HepG2 (cell line): ENCODE measurements at regions not wholly inside any gene's neighbourhood (a gene's known extent, or its start where the extent isn't known, plus 50 kb on each side); places are given as distances from the start of the nearest gene placed in this dataset.

Source experiments
- EED ChIP-seq: sonication (generic); formaldehyde crosslinking; IDR thresholded peaks from 2 replicates; pipeline ENCODE4 v1.5.0; 2020; ENCODE audit warnings: mild to moderate bottlenecking, missing genetic modification reagents
- GPN1 ChIP-seq: sonication (generic); formaldehyde crosslinking; IDR thresholded peaks from 2 replicates; pipeline ENCODE4 v1.5.1; 2020; ENCODE audit warnings: missing genetic modification reagents, borderline replicate concordance
- HOXA7 ChIP-seq: sonication (generic); formaldehyde crosslinking; IDR thresholded peaks from 2 replicates; pipeline ENCODE4 v1.8.1; 2022; ENCODE audit warnings: mild to moderate bottlenecking, missing genetic modification reagents, moderate library complexity
- ISL2 ChIP-seq: sonication (generic); formaldehyde crosslinking; IDR thresholded peaks from 2 replicates; pipeline ENCODE4 v1.5.0; 2020; ENCODE audit warnings: missing genetic modification reagents
- LCORL ChIP-seq, 2 experiments: fragments of 450-650 bp in 1 of 2; sonication (generic) in 1 of 2; formaldehyde crosslinking in 1 of 2; IDR thresholded peaks; 2 replicates each; pipeline versions ENCODE4 v1.5.0 to v1.6.1; 2017 to 2020; ENCODE audit warnings: antibody characterized with exemption in 1 of 2, missing genetic modification reagents in 1 of 2
- MLLT10 ChIP-seq: sonication (generic); formaldehyde crosslinking; IDR thresholded peaks from 2 replicates; pipeline ENCODE4 v1.4.0; 2020; ENCODE audit warnings: missing genetic modification reagents
- MTF1 ChIP-seq: sonication (generic); formaldehyde crosslinking; IDR thresholded peaks from 2 replicates; pipeline ENCODE4 v1.5.0; 2020; ENCODE audit warnings: missing genetic modification reagents
- MXD1 ChIP-seq: sonication (generic); formaldehyde crosslinking; IDR thresholded peaks from 2 replicates; pipeline ENCODE4 v1.4.0; 2020; ENCODE audit warnings: mild to moderate bottlenecking, missing genetic modification reagents
- POLR2G ChIP-seq: fragments of 200-400 bp; formaldehyde crosslinking; IDR thresholded peaks from 2 replicates; pipeline ENCODE4 v1.6.1; 2018; ENCODE audit warnings: mild to moderate bottlenecking, low read depth, low read length, moderate library complexity
- RORA ChIP-seq: sonication (generic); formaldehyde crosslinking; IDR thresholded peaks from 2 replicates; pipeline ENCODE4 v1.5.0; 2020; ENCODE audit warnings: mild to moderate bottlenecking, missing genetic modification reagents, moderate library complexity
- SKI ChIP-seq: fragments of 450-650 bp; IDR thresholded peaks from one replicate; pipeline ENCODE4 v1.6.1; 2018; ENCODE audit warnings: mild to moderate bottlenecking; ENCODE audit not compliant: partially characterized antibody
- TCF12 ChIP-seq, 2 experiments: fragments of 450-650 bp in 1 of 2; sonication (generic) in 1 of 2; formaldehyde crosslinking in 1 of 2; IDR thresholded peaks; 2 replicates each; pipeline versions ENCODE4 v1.6.1 to v1.8.0; 2017 to 2022; ENCODE audit warnings: antibody characterized with exemption in 1 of 2, mild to moderate bottlenecking in 1 of 2, missing genetic modification reagents in 1 of 2, moderate library complexity in 1 of 2
- ZC3H13 ChIP-seq: sonication (generic); formaldehyde crosslinking; IDR thresholded peaks from 2 replicates; pipeline ENCODE4 v1.8.1; 2023; ENCODE audit warnings: mild to moderate bottlenecking, missing genetic modification reagents, moderate library complexity
- ZNF256 ChIP-seq: sonication (generic); formaldehyde crosslinking; conservative IDR thresholded peaks from 2 replicates; pipeline ENCODE4 v1.4.0; 2020; ENCODE audit warnings: missing genetic modification reagents
- ZNF263 ChIP-seq: sonication (generic); formaldehyde crosslinking; IDR thresholded peaks from 2 replicates; pipeline ENCODE4 v1.4.0; 2020; ENCODE audit warnings: missing genetic modification reagents
- ZNF549 ChIP-seq: sonication (generic); formaldehyde crosslinking; IDR thresholded peaks from 2 replicates; pipeline ENCODE4 v1.5.0; 2020; ENCODE audit warnings: missing genetic modification reagents
- ZNF703 ChIP-seq: sonication (generic); formaldehyde crosslinking; IDR thresholded peaks from 2 replicates; pipeline ENCODE4 v1.5.1; 2020; ENCODE audit warnings: missing genetic modification reagents, mild to moderate bottlenecking, moderate library complexity, borderline replicate concordance
- ZNF75D ChIP-seq: sonication (generic); formaldehyde crosslinking; IDR thresholded peaks from 2 replicates; pipeline ENCODE4 v1.8.1; 2023; ENCODE audit warnings: missing genetic modification reagents, mild to moderate bottlenecking, borderline replicate concordance
- ZNF775 ChIP-seq: sonication (generic); formaldehyde crosslinking; IDR thresholded peaks from 2 replicates; pipeline ENCODE4 v1.4.0; 2020; ENCODE audit warnings: missing genetic modification reagents, mild to moderate bottlenecking, moderate library complexity, borderline replicate concordance
- TF ChIP-seq, protein P1 (sequence below): sonication (generic); formaldehyde crosslinking; IDR thresholded peaks from 2 replicates; pipeline ENCODE4 v1.4.0; 2020; ENCODE audit warnings: missing genetic modification reagents
- TF ChIP-seq, protein P2 (sequence below): sonication (generic); formaldehyde crosslinking; IDR thresholded peaks from 2 replicates; pipeline ENCODE4 v1.4.0; 2020; ENCODE audit warnings: missing genetic modification reagents, borderline replicate concordance
- TF ChIP-seq, protein P3 (sequence below): sonication (generic); formaldehyde crosslinking; IDR thresholded peaks from 2 replicates; pipeline ENCODE4 v1.4.0; 2020; ENCODE audit warnings: missing genetic modification reagents
- TF ChIP-seq, protein P4 (sequence below): sonication (generic); formaldehyde crosslinking; IDR thresholded peaks from 2 replicates; pipeline ENCODE4 v1.4.0; 2020; ENCODE audit warnings: mild to moderate bottlenecking, missing genetic modification reagents

DNA sequence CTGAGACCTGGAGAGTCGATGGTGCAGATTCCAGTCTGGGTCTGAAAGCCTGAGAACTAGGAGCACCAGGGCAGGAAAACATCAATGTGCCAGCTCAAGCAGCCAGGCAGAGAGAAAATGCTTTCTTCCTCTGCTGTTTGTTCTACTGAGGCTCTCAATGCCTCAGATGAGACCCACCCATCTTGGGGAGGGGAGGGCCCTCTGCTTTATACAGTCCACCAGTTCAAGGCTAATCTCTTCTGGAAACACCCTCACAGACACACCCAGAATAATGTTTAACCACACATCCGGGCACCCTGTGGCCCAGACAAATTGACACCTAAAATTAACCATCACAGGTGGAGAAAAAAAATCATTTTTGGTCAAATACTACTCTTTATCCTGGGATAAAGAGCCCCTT lies 89.3 kb upstream of the SLC22A23 start (continued):
- TF ChIP-seq POLR2G = no peak
- TF ChIP-seq, protein P1, sequence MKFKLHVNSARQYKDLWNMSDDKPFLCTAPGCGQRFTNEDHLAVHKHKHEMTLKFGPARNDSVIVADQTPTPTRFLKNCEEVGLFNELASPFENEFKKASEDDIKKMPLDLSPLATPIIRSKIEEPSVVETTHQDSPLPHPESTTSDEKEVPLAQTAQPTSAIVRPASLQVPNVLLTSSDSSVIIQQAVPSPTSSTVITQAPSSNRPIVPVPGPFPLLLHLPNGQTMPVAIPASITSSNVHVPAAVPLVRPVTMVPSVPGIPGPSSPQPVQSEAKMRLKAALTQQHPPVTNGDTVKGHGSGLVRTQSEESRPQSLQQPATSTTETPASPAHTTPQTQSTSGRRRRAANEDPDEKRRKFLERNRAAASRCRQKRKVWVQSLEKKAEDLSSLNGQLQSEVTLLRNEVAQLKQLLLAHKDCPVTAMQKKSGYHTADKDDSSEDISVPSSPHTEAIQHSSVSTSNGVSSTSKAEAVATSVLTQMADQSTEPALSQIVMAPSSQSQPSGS (CRISPR knock-in tag) = no peak
- TF ChIP-seq ZC3H13 = no peak
- TF ChIP-seq HOXA7 = no peak
- TF ChIP-seq, protein P2, sequence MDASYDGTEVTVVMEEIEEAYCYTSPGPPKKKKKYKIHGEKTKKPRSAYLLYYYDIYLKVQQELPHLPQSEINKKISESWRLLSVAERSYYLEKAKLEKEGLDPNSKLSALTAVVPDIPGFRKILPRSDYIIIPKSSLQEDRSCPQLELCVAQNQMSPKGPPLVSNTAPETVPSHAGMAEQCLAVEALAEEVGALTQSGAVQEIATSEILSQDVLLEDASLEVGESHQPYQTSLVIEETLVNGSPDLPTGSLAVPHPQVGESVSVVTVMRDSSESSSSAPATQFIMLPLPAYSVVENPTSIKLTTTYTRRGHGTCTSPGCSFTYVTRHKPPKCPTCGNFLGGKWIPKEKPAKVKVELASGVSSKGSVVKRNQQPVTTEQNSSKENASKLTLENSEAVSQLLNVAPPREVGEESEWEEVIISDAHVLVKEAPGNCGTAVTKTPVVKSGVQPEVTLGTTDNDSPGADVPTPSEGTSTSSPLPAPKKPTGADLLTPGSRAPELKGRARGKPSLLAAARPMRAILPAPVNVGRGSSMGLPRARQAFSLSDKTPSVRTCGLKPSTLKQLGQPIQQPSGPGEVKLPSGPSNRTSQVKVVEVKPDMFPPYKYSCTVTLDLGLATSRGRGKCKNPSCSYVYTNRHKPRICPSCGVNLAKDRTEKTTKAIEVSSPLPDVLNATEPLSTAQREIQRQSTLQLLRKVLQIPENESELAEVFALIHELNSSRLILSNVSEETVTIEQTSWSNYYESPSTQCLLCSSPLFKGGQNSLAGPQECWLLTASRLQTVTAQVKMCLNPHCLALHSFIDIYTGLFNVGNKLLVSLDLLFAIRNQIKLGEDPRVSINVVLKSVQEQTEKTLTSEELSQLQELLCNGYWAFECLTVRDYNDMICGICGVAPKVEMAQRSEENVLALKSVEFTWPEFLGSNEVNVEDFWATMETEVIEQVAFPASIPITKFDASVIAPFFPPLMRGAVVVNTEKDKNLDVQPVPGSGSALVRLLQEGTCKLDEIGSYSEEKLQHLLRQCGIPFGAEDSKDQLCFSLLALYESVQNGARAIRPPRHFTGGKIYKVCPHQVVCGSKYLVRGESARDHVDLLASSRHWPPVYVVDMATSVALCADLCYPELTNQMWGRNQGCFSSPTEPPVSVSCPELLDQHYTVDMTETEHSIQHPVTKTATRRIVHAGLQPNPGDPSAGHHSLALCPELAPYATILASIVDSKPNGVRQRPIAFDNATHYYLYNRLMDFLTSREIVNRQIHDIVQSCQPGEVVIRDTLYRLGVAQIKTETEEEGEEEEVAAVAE = no peak
- no peak for TF ChIP-seq MLLT10
- no peak for TF ChIP-seq SKI
- TF ChIP-seq ZNF703 (CRISPR knock-in tag) = no peak
- TF ChIP-seq ZNF263 (CRISPR knock-in tag) = no peak
- TF ChIP-seq ZNF549 = no peak
- no peak for TF ChIP-seq MXD1 (CRISPR knock-in tag)
- no peak for TF ChIP-seq GPN1 (CRISPR knock-in tag)
- TF ChIP-seq, protein P3, sequence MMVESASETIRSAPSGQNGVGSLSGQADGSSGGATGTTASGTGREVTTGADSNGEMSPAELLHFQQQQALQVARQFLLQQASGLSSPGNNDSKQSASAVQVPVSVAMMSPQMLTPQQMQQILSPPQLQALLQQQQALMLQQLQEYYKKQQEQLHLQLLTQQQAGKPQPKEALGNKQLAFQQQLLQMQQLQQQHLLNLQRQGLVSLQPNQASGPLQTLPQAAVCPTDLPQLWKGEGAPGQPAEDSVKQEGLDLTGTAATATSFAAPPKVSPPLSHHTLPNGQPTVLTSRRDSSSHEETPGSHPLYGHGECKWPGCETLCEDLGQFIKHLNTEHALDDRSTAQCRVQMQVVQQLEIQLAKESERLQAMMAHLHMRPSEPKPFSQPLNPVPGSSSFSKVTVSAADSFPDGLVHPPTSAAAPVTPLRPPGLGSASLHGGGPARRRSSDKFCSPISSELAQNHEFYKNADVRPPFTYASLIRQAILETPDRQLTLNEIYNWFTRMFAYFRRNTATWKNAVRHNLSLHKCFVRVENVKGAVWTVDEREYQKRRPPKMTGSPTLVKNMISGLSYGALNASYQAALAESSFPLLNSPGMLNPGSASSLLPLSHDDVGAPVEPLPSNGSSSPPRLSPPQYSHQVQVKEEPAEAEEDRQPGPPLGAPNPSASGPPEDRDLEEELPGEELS = peak; percentile 27; the same call in 1 of the 2 replicates
- no peak for TF ChIP-seq ZNF256 (CRISPR knock-in tag)
- no peak for TF ChIP-seq TCF12 (IDR thresholded peaks at IDR 0.05)
- TF ChIP-seq TCF12 (CRISPR knock-in tag; IDR thresholded peaks at IDR 0.05) = no peak
- TF ChIP-seq ZNF775 (CRISPR knock-in tag) = no peak
- TF ChIP-seq EED (CRISPR knock-in tag) = no peak
- no peak for TF ChIP-seq RORA (CRISPR knock-in tag)
- TF ChIP-seq, protein P4, sequence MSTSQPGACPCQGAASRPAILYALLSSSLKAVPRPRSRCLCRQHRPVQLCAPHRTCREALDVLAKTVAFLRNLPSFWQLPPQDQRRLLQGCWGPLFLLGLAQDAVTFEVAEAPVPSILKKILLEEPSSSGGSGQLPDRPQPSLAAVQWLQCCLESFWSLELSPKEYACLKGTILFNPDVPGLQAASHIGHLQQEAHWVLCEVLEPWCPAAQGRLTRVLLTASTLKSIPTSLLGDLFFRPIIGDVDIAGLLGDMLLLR (CRISPR knock-in tag) = no peak
- 0 out of 2 replicates have a peak, but pooled peaks have one; percentile 19 for TF ChIP-seq ISL2 (CRISPR knock-in tag)
- no peak for TF ChIP-seq LCORL (IDR thresholded peaks at IDR 0.05)
- 0 out of 2 replicates have a peak, but pooled peaks have one; percentile 23 for TF ChIP-seq LCORL (CRISPR knock-in tag; IDR thresholded peaks at IDR 0.05)
- no peak for TF ChIP-seq MTF1 (CRISPR knock-in tag)
- no peak for TF ChIP-seq ZNF75D (CRISPR knock-in tag)
